Right ventricle myocardium superior (tissue), 1 donor: ENCODE measurements at regions not wholly inside any gene's neighbourhood (a gene's known extent, or its start where the extent isn't known, plus 50 kb on each side); places are given as distances from the start of the nearest gene placed in this dataset.

Experiments
- ATAC-seq: fragments of 200-7000 bp; cut with Tn5 transposase; one replicate; pipeline ENCODE4 v1.9.1; 2020; ENCODE audit warnings: mild to moderate bottlenecking; ENCODE audit not compliant: poor library complexity
- DNase-seq: peaks from one replicate; pipeline ENCODE4 v3.0.0-alpha.2; 2020
- intact Hi-C: fragments of 100-400 bp; cut with DNase I; formaldehyde crosslinking; loops from one replicate; pipeline ENCODE4 v1.11.2; 2022
- donor health status: DM: no; HTN: yes; CAD: no; lungs with severe emphysema.

DNA sequence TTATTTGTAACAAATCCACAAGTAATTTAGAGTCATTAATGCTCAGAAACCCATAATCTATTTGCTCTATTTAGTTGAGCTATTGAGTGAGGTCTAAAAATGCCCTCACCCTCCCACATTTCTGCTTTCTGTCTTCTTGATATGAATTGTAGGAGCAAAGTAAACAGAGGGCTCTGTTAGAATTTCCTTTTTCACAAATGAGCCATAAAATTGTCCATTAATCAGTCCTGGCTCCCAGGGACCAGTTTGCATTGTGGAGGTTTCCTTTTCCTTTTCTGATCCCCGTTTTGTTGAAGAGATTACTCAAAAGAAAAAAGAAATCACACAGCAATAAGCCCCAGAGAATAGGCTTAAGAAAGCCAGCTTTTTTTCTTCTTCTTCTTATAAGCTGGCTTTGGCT lies 476.7 kb downstream of the EPHA4 start:
- ATAC-seq = no peak
- intact Hi-C loops = no loop called here
- no peak for DNase-seq

DNA sequence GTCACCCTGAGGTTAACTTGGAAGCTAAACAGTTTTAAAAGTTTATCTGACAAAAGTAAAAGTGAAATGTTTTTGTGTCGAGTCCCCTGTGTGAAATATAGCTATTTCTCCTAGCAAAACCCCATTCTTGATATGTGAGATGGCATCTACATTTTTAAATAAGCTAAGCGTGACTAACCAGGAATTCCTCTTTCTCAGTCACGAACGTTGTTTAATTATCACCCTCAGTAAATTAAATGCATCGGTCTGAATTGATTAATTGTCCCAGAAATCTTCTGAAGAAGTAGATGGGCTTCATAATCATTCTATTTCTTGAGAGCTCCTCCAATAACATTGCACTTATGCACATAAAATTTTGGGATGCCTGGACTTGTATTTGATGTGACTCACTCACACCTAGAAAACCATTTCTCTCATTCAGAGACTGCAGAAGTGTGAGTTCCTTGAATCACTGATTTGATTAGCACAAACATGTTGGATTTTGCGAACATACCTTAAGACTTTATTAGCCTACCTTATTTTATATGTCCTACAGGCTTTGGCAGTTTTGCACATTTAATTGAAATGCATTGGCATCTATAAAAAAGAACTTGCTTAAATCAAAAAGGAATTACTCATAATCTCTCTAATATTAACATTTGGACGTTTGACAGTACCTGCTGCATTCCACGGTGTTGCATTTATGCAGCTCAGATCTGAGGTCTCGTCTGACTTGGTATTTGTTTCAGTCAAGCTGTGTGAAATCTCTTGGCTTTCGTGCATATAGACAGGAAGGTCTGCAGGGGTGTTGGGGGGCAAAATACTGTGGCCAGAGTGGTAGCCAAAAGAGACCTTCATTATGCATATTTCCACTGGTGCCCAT lies 475.2 kb downstream of the EPHA4 start:
- no peak for DNase-seq
- no peak for ATAC-seq
- intact Hi-C loops = no loop called here

DNA sequence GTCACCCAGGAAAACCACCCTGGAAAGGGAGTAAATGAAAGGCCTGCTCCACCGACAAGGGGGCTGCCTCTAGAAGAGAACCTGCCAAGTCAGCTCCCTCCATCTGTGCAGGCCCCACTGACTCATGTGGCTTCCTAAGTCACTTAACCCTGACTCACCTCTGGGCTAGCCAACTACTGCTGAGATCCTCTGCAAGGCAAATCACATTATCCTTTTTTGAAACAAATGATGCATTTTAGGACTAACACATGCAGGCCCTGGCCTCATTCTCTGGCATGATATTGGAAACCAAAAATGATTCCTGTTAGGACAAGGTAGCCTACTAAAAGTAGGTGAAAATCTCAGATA lies 474.6 kb downstream of the EPHA4 start:
- intact Hi-C loops = no loop called here
- DNase-seq = no peak
- ATAC-seq = no peak

DNA sequence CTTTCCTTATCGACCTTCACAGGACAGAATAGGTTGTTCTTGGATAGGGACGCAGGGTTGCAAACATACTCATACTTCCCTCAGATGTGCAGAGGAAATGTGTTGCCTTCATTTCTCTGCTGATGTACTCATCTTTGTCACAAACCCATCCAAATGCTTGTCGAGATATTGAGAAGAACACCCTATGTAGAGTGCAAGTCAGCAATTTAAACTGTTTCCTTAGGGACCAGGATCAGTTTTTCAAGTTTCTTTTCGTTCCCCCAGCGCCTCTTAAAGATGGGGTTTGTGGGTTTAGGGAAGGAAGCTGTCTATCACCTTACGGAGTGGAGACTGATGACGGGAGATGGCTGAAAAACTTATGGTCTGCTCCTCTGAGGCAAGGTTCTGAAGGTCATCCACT lies 474.2 kb downstream of the EPHA4 start:
- ATAC-seq (no peak), DNase-seq (no peak)
- intact Hi-C loops = no loop called here

DNA sequence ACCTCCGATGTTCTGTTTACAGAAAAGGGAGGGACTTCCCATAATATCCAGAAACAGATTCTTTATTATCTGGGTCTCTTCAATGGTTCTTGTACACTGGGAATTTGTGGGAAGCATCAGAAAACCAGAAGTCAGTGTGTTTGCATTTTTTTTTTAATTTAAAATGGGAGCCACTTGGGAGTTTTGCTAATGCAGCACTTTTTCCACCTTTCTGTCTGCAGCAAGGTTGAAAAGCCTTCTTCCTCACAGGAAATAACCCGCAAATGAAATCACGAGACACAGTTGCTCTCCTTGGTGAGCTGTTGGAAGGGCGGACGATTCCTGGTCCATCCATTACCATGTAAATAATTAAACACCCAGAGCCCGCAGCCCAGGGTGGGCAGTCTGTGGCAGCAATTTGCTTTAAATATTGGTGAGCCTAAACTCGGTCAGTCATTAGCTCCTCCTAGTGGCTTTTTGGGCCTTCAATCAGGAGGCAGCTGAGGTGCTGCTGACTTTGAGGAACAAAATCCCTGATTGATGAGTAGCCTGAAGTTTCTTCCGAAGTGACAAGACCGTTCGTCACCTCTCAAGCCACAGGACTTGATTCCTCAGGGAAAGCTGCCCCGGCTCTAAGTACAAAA lies 471.5 kb downstream of the EPHA4 start:
- intact Hi-C loops = loop anchor here (2.0 to 10.0 kb wide), 2 partner anchors 414 to 474 kb away; partner anchors contain the start of gene EPHA4
- no peak for DNase-seq
- ATAC-seq = no peak

DNA sequence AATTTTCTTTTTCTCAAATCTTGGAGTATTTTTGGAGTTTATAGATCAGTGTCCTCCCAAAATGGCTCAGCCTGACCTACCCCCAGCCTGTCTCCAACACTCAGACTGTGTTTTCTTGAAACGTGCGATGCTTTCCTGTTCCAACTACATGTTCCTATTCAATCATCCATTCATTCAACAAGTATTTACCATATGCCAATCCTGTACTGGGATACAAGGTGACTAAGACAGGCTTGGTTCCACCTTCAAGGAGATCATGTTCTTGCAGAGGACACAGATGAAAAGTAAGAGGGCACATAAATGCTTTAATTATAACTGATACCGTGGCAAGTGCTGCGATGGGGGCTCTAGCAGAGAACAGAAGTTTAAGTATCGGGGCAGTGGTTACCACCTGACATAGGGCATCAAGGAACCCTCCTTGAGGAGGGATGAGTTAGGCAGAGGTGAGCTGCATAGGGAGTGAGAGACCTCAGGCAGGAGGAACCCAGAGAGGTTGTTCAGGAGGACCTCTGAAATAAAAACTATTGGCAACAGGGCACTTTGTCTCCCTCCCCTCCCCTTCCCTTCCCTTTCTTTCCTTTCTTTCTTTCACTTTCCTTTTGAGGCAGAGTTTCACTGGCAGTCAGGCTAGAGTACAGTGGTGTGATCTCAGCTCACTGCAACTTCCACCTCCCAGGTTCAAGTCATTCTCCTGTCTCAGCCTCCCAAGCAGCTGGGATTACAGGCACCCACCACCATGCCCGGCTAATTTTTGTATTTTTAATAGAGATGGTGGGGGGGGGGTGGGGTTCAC lies 469.0 kb downstream of the EPHA4 start:
- ATAC-seq = no peak
- intact Hi-C loops = loop anchor here (10.0 kb wide), 1 partner anchor 472 kb away; the partner anchor contains the start of gene EPHA4

DNA sequence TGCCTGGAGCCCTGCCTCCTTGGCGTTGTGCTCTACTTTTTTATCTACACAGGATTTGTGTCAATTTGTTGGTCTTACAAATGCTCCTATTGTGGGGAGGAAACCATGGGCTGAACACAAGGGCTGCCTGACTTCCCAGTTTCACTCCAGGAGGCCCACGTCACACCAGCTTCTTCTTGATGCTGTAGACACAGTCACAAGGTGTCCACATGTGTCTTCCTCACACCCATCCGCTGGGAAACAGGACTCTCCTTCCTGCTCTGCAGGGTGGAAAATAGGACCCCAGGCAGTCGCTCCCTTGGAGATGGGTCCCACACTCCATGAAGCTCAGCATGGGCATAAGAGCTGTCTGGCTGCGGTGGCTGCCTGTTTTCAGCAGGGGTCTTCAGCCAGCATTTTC lies 468.2 kb downstream of the EPHA4 start:
- intact Hi-C loops = loop anchor here (10.0 kb wide), 1 partner anchor 471 kb away; the partner anchor contains the start of gene EPHA4
- DNase-seq (peak; percentile 39), ATAC-seq (peak; percentile 33)

More for the DNA sequence above, 469.0 kb downstream of the EPHA4 start:
- DNase-seq = no peak

DNA sequence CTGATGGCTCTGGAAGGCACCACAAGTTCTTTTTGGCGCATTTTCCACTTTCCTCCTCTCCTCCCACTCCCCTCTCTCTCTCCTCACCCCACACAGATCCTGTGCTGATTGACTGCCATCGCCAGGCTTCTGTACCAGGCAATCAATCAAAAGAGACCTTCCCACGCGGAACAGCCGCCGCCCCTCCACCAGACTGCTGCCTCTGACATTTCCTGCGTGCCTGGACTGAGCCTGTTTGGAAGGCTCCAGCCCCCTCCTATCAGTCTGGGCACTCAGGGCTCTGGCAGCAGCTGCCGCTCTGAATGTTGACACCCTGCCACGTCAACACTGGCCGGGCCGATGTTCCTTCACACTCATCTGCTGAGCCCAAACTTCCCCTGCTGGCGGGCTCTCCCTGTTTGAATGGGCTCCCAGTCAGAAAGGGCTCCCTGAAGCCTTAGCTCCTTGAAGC lies 467.7 kb downstream of the EPHA4 start:
- peak; percentile 98 for ATAC-seq
- DNase-seq = peak; percentile 90

DNA sequence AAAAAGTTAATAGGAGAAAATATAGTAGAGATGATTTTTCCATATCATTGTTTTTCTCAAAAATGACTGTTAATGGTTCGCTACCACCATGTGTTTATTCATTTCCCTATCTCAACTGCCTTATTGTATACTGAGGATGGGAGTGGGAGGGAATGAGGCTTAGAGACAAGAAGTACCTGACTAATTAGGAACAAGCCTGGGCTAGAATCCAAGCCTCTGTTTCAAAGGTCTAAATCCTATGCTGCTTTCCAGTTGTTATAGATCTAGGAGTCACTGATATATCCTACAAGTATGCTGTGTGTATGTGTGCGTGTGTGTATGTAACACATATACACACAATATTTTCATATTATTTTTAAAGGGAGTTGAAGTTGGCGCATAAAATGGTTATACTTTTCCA lies 465.9 kb downstream of the EPHA4 start:
- no peak for ATAC-seq
- intact Hi-C loops = loop anchor here (10.0 kb wide), 1 partner anchor 469 kb away; the partner anchor contains the start of gene EPHA4

More for the DNA sequence above, 467.7 kb downstream of the EPHA4 start:
- intact Hi-C loops = loop anchor here (10.0 kb wide), 1 partner anchor 470 kb away; the partner anchor contains the start of gene EPHA4

DNA sequence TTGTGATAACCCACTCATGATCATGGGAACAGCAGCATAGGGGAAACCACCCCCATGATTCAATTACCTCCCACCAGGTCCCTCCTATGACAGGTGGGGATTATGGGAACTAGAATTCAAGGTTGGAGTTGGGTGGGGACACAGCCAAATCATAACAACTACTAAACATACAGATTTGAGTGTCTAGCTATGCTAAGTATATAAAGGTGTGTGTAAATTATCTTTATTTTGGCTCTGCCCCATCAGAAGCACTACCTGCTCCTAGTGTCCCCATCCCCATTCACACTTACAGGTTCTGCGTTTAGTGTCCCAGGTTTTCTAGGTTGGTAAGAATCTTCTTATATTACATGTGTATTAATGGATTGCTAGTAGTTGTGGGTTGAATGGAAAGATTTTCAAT lies 464.7 kb downstream of the EPHA4 start:
- intact Hi-C loops = loop anchor here (10.0 kb wide), 1 partner anchor 467 kb away; the partner anchor contains the start of gene EPHA4
- ATAC-seq = no peak
- no peak for DNase-seq

More for the DNA sequence above, 465.9 kb downstream of the EPHA4 start:
- no peak for DNase-seq

DNA sequence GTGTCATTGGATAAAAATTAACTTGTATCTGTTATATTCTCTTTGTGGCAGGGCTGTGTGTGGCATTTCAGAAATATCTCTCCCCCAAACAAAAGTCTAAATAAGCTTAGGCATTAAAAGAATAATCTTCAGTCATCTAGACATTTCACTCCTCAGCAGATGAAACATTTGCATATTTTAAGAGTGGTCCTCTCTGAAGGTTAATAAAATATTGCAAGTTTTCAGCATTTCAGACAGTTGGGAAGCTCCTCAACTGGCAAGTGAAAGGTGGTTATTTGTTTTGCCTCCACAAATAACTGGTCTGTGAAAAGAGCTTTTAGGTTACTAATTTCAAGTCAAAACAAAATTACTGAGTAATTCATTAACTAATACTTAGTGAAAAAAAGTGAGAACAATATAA lies 462.6 kb downstream of the EPHA4 start:
- intact Hi-C loops = loop anchor here (10.0 kb wide), 1 partner anchor 465 kb away; the partner anchor contains the start of gene EPHA4
- ATAC-seq (no peak), DNase-seq (no peak)

DNA sequence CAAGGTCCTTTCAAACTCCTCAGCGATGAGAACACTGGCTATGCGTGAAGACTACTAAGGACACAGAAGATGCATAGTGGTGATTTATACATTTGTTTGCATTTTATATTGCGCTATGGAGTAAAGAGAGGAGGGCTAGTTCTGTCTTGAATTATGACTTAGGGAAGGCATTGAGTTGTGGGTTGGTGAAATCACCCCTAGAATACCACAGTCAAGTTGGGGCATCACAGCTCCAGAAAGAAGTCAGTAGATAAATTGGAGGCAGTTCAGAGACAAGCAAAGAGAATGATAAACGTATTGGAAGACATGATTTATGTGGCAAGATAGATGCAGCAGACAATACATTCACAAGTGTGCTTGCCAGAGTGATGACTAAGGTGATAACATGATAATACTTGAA lies 460.4 kb downstream of the EPHA4 start:
- ATAC-seq = no peak
- no peak for DNase-seq
- intact Hi-C loops = no loop called here

DNA sequence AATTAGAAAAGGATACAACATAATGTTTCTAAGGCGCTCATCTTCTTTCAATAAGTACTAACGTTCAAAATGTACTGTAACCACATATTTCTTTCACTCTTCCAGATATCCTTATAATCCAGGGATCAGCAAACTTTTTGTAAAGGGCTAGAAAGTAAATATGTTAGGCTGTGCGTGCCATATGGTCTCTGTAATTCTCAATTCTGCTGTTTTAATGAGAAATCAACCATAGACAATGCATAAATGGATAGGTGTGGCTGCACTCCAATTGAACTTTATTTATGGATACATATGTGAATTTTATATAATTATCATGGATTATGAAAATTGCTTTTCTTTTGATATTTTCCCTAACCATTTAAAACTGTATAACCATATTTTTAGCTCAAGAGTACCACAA lies 459.4 kb downstream of the EPHA4 start:
- ATAC-seq (no peak), DNase-seq (no peak)
- intact Hi-C loops = no loop called here

DNA sequence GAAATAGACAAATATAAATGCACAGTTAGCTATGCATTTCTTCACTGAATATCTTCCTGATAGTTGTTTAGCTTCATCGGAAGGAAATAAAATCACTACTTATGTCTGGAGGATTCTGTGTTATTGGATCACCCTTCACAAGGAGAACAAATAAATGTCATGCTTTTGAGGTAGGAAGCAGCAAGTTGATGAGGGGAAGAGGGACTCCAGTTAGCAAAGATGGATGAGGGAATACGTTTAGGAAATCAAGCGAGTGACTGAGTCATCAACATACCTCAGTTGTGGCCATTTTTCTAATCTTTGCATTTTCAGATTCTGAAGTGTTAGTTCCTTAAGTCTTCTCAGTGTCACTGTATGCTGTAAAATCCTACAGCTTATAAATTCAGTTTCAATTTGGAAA lies 456.2 kb downstream of the EPHA4 start:
- no peak for ATAC-seq
- no peak for DNase-seq
- intact Hi-C loops = no loop called here

DNA sequence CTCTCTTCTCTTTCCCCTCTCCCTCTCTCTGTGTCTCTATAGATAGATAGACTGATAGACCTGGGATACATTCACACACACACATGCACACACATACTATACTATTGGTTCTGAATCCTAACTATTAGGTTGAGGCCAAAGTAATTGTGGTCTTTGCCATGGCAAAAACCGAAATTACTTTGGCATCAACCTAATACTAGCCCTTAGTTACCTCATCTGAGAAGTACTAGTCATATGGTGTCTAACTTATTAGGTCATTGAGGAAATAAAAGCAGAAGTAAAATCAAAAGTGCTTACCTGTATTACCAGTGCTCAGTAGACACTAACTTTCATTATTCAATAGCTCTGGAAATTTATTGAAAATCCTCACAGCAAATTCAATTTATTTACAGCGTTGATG lies 451.5 kb downstream of the EPHA4 start:
- intact Hi-C loops = no loop called here
- no peak for ATAC-seq
- DNase-seq = no peak

DNA sequence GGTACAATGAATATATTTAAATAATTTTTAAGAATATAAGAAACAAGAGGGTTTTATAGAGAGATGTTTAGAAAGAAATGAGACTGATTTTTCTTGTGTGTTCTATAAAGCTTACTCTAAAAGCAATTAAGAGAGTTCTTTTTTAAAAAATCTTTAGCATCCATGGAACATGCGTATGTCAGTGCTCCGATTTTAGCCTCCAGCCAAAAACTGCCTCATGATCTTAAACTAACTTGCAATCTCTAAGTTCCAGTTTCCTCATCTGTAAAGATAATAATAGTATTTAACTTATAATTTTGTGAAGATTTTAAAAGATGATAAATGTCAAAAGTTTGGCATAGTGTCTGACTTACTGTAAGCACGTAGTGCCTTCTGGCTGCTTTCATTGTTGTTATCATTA lies 448.7 kb downstream of the EPHA4 start:
- DNase-seq (no peak), ATAC-seq (no peak)
- intact Hi-C loops = no loop called here

DNA sequence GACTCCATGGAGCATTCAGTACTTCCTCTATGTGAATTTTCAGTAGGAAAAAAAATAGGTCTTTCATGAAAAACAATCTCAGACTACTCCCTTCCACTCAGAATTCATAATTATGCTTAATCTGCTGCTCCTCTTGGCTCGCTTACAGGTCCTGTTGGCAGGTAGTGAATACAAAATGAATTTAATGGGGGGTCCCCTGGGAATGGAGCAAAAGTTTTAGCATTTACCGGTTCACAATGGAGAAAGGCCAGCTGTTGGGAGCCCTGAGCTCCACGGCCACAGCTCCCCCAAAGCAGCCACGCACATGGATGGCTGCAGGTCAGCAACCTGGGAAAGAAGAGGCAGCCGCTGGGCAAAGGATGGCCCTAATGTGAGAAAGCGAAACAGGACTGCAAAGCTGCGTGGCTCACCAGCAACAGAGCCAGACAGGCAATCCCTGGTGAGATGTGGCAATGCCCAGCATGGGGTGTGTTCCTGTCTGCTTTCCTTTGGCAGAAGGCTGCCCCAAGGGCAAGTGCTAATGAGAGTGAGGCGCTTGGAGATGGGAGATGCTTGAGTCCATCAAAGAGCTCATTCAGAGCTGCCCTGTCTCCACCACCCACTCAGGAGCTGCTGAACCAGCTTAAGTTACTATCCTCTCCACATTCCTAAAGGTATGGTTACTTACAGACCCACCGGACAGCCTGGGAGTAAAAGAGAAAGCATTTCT lies 447.4 kb downstream of the EPHA4 start:
- DNase-seq = peak; percentile 35
- no peak for ATAC-seq
- intact Hi-C loops = no loop called here

DNA sequence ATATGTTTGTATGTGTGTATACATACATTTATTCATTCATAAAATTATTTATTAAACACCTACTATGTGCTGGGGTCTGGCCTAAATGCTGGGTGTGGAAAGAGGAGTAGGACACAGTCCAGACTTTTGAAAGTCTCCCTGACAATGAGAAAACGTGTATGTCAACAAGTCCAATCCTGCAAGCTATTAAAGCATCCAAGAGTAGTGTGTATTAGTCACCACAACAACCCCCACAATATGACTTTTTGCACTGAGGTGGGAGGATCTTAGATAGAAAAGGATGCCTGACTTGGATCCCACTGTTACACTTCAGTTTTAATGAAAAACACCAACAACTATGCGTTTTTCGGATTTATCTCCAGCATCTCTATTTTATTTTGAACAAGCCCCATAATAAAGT lies 446.4 kb downstream of the EPHA4 start:
- intact Hi-C loops = no loop called here
- no peak for ATAC-seq

More for the DNA sequence above, 446.4 kb downstream of the EPHA4 start:
- DNase-seq = no peak
